Liver (tissue), 8 donors: ENCODE measurements at regions not wholly inside any gene's neighbourhood (a gene's known extent, or its start where the extent isn't known, plus 50 kb on each side); places are given as distances from the start of the nearest gene placed in this dataset.

ENCODE experiments used
- DNase-seq: peaks from one replicate; pipeline ENCODE4 v3.0.0-alpha.2; 2017; ENCODE audit warnings: low spot score
- H3K27ac ChIP-seq, 2 donors: one replicate each; pipeline ENCODE4 v1.7.0; 2013; ENCODE audit warnings: inconsistent platforms in 2 of 2, low read length in 2 of 2, control low read depth in 1 of 2, low read depth in 1 of 2, mild to moderate bottlenecking in 1 of 2
- H3K27me3 ChIP-seq, 4 donors: one replicate each; pipeline versions ENCODE4 v1.6.1 to v1.7.0; 2013; ENCODE audit warnings: low read length in 3 of 4, inconsistent platforms in 1 of 4, mild to moderate bottlenecking in 1 of 4, moderate library complexity in 1 of 4; ENCODE audit not compliant: control insufficient read depth in 4 of 4, insufficient read depth in 4 of 4
- H3K36me3 ChIP-seq, 4 donors: one replicate each; pipeline versions ENCODE4 v1.6.1 to v1.7.0; 2013; ENCODE audit warnings: low read length in 3 of 4, mild to moderate bottlenecking in 3 of 4, low read depth in 1 of 4, moderate library complexity in 1 of 4; ENCODE audit not compliant: control insufficient read depth in 4 of 4, insufficient read depth in 3 of 4
- H3K4me1 ChIP-seq, 4 donors: one replicate each; pipeline versions ENCODE4 v1.6.1 to v1.7.0; 2013; ENCODE audit warnings: low read length in 3 of 4, mild to moderate bottlenecking in 3 of 4, moderate library complexity in 1 of 4; ENCODE audit not compliant: control insufficient read depth in 4 of 4, insufficient read depth in 4 of 4
- H3K4me3 ChIP-seq, 3 donors: one replicate each; pipeline versions ENCODE4 v1.6.1 to v1.7.0; 2013; ENCODE audit warnings: low read length in 3 of 3, control low read depth in 1 of 3, low read depth in 1 of 3, mild to moderate bottlenecking in 1 of 3
- H3K9ac ChIP-seq, 2 donors: one replicate each; pipeline ENCODE4 v1.7.0; 2013; ENCODE audit warnings: low read length in 2 of 2, mild to moderate bottlenecking in 2 of 2, moderate library complexity in 2 of 2, control low read depth in 1 of 2, low read depth in 1 of 2
- H3K9me3 ChIP-seq, 4 donors: one replicate each; pipeline versions ENCODE4 v1.6.1 to v1.7.0; 2013; ENCODE audit warnings: low read length in 3 of 4; ENCODE audit not compliant: control insufficient read depth in 4 of 4
- EGR1 ChIP-seq, 2 donors: IDR thresholded peaks; 2 replicates each; pipeline ENCODE4 v1.6.1; 2016 to 2018; ENCODE audit warnings: antibody characterized with exemption in 2 of 2, low read depth in 2 of 2
- FOXA2 ChIP-seq: IDR thresholded peaks from 2 replicates; pipeline ENCODE4 v1.6.1; 2016; ENCODE audit warnings: antibody characterized with exemption
- HNF4A ChIP-seq, 2 donors: conservative IDR thresholded peaks; 2 replicates each; pipeline ENCODE4 v1.6.1; 2016; ENCODE audit warnings: antibody characterized with exemption in 2 of 2, mild to moderate bottlenecking in 2 of 2
- HNF4G ChIP-seq: IDR thresholded peaks from 2 replicates; pipeline ENCODE4 v1.6.1; 2016; ENCODE audit warnings: antibody characterized with exemption
- JUND ChIP-seq, 2 donors: IDR thresholded peaks; 2 replicates each; pipeline ENCODE4 v1.6.1; 2016; ENCODE audit warnings: antibody characterized with exemption in 2 of 2
- RXRA ChIP-seq, 2 donors: IDR thresholded peaks; 2 replicates each; pipeline ENCODE4 v1.6.1; 2017 to 2018; ENCODE audit warnings: antibody characterized with exemption in 2 of 2, mild to moderate bottlenecking in 1 of 2
- SP1 ChIP-seq: IDR thresholded peaks from 2 replicates; pipeline ENCODE4 v1.6.1; 2018; ENCODE audit warnings: antibody characterized with exemption, mild to moderate bottlenecking
- WGBS: extraction: QIAGEN DNeasy Blood & Tissue Kit; methylation state at CpG from one replicate; pipeline ENCODE4 v1.1.7; 2013; 5-methylcytosine and 5-hydroxymethylcytosine counted together
- TF ChIP-seq, protein P1 (sequence below): IDR thresholded peaks from 2 replicates; pipeline ENCODE4 v1.6.1; 2016; ENCODE audit warnings: antibody characterized with exemption, mild to moderate bottlenecking
- TF ChIP-seq, protein P2 (sequence below): IDR thresholded peaks from 2 replicates; pipeline ENCODE4 v1.6.1; 2016; ENCODE audit warnings: antibody characterized with exemption
- TF ChIP-seq, protein P3 (sequence below): fragments of 150-350 bp; IDR thresholded peaks from 2 replicates; pipeline ENCODE4 v1.5.1; 2017; ENCODE audit warnings: improper control_type of control experiment, low read depth, low read length; ENCODE audit not compliant: missing input control
- TF ChIP-seq, protein P4 (sequence below): IDR thresholded peaks from 2 replicates; pipeline ENCODE4 v1.6.1; 2016; ENCODE audit warnings: antibody characterized with exemption
- TF ChIP-seq, protein P5 (sequence below): IDR thresholded peaks from 2 replicates; pipeline ENCODE4 v1.6.1; 2016; ENCODE audit warnings: antibody characterized with exemption
- donor health status: healthy.
- donor health status: healthy.
- donor health status: healthy.
- donor health status: healthy.
- donor health status: healthy.

DNA sequence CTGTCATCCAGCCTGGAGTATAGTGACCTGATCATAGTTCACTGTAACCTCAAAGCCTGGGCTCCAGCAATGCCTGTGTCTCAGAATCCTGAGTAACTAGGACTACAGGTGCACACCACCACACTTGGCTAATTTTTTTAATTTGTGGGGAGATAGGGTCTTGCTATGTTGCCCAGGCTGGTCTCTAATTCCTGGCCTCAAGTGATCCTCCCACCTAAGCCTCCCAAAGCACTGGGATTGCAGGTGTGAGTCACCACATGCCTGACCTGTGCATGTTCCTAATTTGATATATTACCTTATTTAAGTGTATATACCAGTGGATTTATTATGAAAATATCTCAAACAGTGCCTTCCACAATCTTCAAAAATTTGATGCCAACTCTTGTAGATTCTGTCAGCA, 123.6 kb upstream of the XIRP2 start (continued):
- TF ChIP-seq, protein P1, sequence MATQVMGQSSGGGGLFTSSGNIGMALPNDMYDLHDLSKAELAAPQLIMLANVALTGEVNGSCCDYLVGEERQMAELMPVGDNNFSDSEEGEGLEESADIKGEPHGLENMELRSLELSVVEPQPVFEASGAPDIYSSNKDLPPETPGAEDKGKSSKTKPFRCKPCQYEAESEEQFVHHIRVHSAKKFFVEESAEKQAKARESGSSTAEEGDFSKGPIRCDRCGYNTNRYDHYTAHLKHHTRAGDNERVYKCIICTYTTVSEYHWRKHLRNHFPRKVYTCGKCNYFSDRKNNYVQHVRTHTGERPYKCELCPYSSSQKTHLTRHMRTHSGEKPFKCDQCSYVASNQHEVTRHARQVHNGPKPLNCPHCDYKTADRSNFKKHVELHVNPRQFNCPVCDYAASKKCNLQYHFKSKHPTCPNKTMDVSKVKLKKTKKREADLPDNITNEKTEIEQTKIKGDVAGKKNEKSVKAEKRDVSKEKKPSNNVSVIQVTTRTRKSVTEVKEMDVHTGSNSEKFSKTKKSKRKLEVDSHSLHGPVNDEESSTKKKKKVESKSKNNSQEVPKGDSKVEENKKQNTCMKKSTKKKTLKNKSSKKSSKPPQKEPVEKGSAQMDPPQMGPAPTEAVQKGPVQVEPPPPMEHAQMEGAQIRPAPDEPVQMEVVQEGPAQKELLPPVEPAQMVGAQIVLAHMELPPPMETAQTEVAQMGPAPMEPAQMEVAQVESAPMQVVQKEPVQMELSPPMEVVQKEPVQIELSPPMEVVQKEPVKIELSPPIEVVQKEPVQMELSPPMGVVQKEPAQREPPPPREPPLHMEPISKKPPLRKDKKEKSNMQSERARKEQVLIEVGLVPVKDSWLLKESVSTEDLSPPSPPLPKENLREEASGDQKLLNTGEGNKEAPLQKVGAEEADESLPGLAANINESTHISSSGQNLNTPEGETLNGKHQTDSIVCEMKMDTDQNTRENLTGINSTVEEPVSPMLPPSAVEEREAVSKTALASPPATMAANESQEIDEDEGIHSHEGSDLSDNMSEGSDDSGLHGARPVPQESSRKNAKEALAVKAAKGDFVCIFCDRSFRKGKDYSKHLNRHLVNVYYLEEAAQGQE = no peak

DNA sequence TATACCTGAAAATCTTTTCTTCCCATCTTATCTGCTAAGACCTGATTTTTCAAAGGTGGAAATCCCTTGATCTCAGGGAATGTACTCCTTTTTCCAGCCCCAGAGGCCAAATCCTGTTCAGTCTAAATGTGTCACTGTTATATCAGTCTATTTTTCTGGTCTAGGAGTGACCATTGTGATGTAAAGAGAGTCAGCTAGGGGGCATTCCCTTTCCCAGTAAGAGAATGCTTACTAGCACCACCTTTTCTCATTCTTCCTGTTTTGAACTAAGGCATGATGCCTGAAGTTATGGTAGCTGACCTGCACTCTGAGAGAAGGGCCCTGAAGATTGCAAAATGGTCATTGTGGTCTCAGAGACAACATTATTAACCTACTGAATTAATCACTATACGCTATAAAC, 124.1 kb upstream of the XIRP2 start:
- no peak overlapping the region for H3K27ac ChIP-seq
- TF ChIP-seq FOXA2 (no peak), HNF4A (conservative IDR thresholded peaks at IDR 0.05) (no peak), RXRA (IDR thresholded peaks at IDR 0.05) (no peak), EGR1 (IDR thresholded peaks at IDR 0.05; ENCODE audit: low read depth in 2 of 2) (no peak), HNF4G (no peak), JUND (IDR thresholded peaks at IDR 0.05) (no peak), SP1 (no peak)
- TF ChIP-seq, protein P2, sequence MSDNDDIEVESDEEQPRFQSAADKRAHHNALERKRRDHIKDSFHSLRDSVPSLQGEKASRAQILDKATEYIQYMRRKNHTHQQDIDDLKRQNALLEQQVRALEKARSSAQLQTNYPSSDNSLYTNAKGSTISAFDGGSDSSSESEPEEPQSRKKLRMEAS = no peak
- TF ChIP-seq, protein P1 = no peak
- TF ChIP-seq, protein P3, sequence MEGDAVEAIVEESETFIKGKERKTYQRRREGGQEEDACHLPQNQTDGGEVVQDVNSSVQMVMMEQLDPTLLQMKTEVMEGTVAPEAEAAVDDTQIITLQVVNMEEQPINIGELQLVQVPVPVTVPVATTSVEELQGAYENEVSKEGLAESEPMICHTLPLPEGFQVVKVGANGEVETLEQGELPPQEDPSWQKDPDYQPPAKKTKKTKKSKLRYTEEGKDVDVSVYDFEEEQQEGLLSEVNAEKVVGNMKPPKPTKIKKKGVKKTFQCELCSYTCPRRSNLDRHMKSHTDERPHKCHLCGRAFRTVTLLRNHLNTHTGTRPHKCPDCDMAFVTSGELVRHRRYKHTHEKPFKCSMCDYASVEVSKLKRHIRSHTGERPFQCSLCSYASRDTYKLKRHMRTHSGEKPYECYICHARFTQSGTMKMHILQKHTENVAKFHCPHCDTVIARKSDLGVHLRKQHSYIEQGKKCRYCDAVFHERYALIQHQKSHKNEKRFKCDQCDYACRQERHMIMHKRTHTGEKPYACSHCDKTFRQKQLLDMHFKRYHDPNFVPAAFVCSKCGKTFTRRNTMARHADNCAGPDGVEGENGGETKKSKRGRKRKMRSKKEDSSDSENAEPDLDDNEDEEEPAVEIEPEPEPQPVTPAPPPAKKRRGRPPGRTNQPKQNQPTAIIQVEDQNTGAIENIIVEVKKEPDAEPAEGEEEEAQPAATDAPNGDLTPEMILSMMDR = no peak
- TF ChIP-seq, protein P4, sequence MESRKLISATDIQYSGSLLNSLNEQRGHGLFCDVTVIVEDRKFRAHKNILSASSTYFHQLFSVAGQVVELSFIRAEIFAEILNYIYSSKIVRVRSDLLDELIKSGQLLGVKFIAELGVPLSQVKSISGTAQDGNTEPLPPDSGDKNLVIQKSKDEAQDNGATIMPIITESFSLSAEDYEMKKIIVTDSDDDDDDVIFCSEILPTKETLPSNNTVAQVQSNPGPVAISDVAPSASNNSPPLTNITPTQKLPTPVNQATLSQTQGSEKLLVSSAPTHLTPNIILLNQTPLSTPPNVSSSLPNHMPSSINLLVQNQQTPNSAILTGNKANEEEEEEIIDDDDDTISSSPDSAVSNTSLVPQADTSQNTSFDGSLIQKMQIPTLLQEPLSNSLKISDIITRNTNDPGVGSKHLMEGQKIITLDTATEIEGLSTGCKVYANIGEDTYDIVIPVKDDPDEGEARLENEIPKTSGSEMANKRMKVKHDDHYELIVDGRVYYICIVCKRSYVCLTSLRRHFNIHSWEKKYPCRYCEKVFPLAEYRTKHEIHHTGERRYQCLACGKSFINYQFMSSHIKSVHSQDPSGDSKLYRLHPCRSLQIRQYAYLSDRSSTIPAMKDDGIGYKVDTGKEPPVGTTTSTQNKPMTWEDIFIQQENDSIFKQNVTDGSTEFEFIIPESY = no peak
- TF ChIP-seq, protein P5, sequence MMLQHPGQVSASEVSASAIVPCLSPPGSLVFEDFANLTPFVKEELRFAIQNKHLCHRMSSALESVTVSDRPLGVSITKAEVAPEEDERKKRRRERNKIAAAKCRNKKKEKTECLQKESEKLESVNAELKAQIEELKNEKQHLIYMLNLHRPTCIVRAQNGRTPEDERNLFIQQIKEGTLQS = no peak
- no peak for DNase-seq
- H3K4me1 ChIP-seq = no peaks in the 10 kb centered on the region
- no peaks in the 10 kb centered on the region for H3K9me3 ChIP-seq
- no peak overlapping the region for H3K9ac ChIP-seq
- no peak overlapping the region for H3K4me3 ChIP-seq
- H3K27me3 ChIP-seq = no peaks in the 10 kb centered on the region
- no peaks in the 10 kb centered on the region for H3K36me3 ChIP-seq
- 99% methylated on average over 1 of the region's 1 CpG for WGBS
